Activated CD8-positive, alpha-beta memory T cell treated with anti-CD3 and anti-CD28 coated beads for 36 hours (primary cell): ENCODE measurements at regions not wholly inside any gene's neighbourhood (a gene's known extent, or its start where the extent isn't known, plus 50 kb on each side); places are given as distances from the start of the nearest gene placed in this dataset.

Experiments used
- CTCF ChIA-PET: fragments of 350-600 bp; sonication (Branson Sonifier 250); formaldehyde crosslinking; loops from one replicate; lab custom pipeline; 2021; ENCODE audit warnings: antibody characterized with exemption; lab: Charles Lee
- POLR2A ChIA-PET: fragments of 350-600 bp; sonication (Branson Sonifier 250); formaldehyde crosslinking; loops from one replicate; lab custom pipeline; 2021; ENCODE audit warnings: antibody characterized with exemption; lab: Charles Lee

GRCh38 chr2:204272610-204273287 is 272.5 kb upstream of the PARD3B start:
- CTCF ChIA-PET = no interaction called here

GRCh38 chr2:204274429-204274828 is 270.8 kb upstream of the PARD3B start:
- CTCF ChIA-PET = no interaction called here

More at GRCh38 chr2:204272610-204273287, 272.5 kb upstream of the PARD3B start:
- POLR2A ChIA-PET = no interaction called here

GRCh38 chr2:204274991-204275390 is 270.3 kb upstream of the PARD3B start:
- ChIA-PET CTCF (no interaction called here), POLR2A (no interaction called here)

More at GRCh38 chr2:204274429-204274828, 270.8 kb upstream of the PARD3B start:
- POLR2A ChIA-PET = no interaction called here

DNA sequence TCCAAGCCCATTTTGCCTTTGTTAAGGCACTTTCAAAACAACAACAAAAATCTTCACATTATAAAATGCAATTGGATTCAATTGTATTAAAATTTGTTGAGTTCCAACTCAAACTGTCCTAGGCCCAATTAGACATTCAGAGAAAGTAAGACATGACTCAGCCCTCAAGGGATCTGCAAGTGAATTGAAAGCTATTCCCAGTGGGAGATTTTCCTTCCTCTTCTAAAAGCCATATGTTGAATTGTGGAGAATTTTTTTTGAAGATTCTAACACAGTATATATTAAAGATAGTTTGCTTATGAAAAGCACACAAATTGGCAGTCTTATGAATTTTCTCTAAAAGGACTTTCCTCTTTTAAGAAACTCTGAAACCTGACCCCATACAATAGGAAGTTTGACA is 268.0 kb upstream of the PARD3B start:
- CTCF ChIA-PET = no interaction called here
- POLR2A ChIA-PET = no interaction called here

GRCh38 chr2:204278454-204278853 is 266.8 kb upstream of the PARD3B start:
- ChIA-PET POLR2A (no interaction called here), CTCF (no interaction called here)

DNA sequence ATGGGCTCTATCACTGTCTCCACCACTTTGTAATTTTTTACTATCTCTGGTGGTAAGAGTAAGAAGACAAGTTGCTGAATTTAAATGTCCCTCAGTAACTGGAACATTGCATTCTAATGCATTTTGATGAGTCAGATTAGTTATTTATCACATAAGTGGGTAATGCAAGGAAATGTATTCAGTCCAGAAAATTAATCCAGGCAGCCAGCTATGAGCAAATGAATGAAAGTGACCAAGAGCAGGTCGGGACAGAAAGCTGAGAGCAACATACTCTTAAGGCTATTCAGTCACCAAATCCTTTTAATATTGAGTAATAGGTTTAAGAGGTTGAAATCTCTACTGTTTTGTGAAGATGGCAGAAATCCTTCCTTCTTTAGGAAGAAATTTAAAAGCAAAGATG is 265.5 kb upstream of the PARD3B start:
- CTCF ChIA-PET = no interaction called here

GRCh38 chr2:204280262-204280668 is 265.0 kb upstream of the PARD3B start:
- ChIA-PET CTCF (no interaction called here), POLR2A (no interaction called here)

More for the DNA sequence above, 265.5 kb upstream of the PARD3B start:
- POLR2A ChIA-PET = no interaction called here

DNA sequence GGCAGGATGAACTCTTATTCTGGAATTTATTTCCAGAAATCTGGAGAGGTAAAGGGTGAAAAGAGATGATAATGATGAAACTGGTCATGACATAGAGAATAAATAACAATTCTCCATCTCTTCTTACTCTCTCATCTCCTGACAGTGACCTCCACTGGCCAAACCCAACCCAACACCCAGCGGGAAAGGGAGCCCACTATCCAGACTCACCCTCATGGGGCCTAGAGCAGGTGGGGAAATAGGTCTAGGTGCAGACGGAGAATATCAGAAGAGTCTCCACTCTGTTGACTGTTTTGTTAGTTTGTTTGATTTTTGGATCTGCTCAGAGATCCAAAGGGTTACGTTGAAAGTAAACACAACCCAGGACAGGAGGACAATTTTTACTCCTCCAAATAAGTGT is 263.2 kb upstream of the PARD3B start:
- CTCF ChIA-PET = no interaction called here
- POLR2A ChIA-PET = no interaction called here

- ChIA-PET POLR2A (no interaction called here), CTCF (no interaction called here)
Measured at GRCh38 chr2:204282525-204282924, 262.8 kb upstream of the PARD3B start.

DNA sequence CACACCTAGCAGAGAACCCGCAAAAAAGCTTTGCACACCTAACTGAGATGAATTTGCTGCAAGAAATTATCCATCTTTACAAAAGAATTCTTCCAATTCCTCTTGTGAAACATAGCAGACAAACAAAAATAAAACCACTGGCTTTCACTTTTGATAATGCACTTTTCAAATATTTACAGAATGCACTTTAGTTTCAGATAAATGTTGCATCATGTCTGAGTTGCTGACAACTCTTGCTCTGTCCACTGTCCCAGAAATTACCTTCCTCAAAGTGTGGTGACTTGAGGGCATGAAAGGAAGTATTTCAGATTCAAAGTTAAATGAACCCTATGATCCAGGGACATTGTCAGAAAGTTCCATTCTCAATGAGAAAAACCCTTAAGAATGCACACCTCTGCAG is 256.2 kb upstream of the PARD3B start:
- ChIA-PET POLR2A (no interaction called here), CTCF (no interaction called here)

- ChIA-PET CTCF (no interaction called here), POLR2A (no interaction called here)
Measured at GRCh38 chr2:204292439-204292838, 252.8 kb upstream of the PARD3B start.

DNA sequence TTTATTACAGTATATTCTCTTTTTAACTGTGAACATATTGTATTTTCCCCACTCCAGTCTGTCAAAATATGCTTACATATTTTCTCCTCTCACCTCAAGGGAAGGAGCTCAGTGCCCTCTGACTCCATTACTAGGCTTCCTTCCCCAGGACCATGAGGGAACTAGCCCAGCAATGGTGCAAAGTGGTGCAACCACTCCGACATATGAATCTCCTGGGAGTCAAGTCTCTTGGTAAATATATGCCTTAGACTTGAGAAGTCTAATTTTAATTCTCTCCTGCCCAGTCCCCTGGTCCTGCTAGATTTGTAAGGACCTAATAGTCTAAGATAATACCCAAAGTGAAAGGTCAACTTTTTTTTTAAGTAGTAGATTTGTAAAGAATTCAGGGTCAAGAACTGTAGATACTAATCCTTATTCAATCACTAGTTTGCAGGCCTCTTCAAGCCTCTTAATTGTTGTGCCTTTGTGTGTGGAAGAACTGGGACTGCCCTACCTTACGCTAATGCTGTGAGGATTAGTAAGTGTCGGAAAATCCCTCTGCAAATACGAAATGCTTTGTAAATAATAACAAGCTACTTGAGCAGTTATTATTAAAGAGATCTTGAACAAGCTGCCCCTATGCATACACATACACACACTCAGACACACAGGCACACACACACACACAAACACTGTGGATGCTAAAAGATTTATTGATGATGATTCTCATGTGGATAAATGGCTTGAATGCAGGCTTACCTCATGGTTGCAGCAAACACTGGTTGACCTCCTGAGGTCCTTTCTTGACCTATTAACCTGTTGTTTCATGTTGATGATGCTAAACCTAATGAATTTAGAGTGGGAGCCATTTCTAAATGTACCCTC is 251.2 kb upstream of the PARD3B start:
- ChIA-PET CTCF (no interaction called here), POLR2A (no interaction called here)

DNA sequence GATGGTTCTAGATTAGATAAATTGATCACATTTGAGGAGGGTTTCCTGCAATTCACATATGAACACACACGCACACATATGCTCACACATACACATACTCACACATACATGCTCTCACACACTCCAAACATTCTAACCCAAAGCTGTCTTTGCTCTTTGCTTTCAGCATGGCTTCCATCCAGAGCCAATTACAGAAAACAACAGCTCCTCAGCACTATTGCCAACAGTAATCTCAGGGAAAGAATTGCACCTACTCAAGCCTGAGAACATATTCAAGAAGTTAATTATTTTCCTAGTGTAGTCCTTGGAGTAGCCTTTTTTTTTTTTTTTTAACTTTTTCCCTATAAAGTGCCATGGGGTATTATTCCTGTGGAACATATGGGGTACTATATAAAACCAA is 246.9 kb upstream of the PARD3B start:
- CTCF ChIA-PET = no interaction called here
- POLR2A ChIA-PET = no interaction called here

GRCh38 chr2:204299766-204300165 is 245.5 kb upstream of the PARD3B start:
- ChIA-PET POLR2A (no interaction called here), CTCF (no interaction called here)

- CTCF ChIA-PET = no interaction called here
- POLR2A ChIA-PET = no interaction called here
Measured at GRCh38 chr2:204306667-204307066, 238.6 kb upstream of the PARD3B start.

DNA sequence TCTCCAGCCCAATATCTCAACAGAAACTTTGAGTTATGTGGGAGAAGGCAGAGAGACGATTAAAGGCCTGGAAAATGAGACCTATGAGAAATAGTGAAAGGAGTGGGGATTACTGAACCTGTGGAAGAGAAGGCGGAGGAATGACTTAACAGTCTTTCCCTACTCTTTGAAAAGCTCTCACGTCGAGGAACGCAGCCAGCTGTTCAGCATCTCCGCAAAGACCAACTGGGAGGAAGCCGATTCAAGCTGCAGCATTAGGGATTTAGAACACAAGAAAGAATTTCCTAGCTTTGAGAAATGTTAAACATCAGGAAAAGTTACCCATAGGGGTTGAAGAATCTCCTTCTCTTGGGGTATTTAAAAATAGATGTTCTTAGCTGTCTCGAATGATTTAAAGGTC is 233.2 kb upstream of the PARD3B start:
- CTCF ChIA-PET = no interaction called here
- POLR2A ChIA-PET = no interaction called here

GRCh38 chr2:204313256-204313655 is 232.0 kb upstream of the PARD3B start:
- POLR2A ChIA-PET = no interaction called here
- CTCF ChIA-PET = no interaction called here

DNA sequence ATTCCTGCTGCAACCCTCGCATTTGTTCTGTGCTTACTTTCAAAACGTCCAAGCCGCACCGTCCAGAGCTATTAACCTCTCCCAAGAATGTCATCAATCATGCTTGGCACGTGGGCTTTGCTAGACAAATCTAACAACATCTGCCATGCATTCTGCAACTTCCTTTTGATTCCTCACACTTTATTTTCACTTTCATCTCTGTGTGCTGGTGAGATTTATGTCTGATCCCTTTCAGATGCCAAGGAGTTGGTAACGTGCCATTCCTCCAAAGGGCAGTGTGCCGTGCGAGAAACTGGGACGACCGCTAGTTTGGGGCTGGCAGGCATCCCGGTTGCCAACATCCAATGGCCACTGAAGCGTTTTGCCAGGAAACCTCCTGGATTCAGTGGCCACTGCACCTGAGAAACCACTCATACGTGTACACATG is 230.0 kb upstream of the PARD3B start:
- POLR2A ChIA-PET = no interaction called here
- CTCF ChIA-PET = no interaction called here

DNA sequence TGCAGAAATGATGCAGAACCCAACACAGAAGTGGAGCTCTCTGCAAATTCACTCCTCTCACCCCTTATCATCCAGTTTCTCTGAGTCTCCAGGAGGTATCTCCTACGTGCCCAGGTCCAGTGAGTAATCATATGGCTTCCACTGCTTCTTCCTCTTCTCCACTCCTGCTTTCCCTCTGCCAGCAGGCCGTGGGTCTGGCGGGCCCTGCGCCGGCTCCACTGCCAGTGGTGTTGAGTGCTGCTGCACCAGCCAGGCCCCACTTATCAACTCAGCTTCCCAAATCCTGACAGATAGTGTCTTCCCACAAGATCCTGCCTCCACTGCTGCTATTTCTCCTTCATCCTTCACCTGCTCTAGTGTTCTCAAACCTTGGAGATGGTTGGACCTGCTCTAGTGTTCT is 227.6 kb upstream of the PARD3B start:
- POLR2A ChIA-PET = no interaction called here
- CTCF ChIA-PET = no interaction called here

DNA sequence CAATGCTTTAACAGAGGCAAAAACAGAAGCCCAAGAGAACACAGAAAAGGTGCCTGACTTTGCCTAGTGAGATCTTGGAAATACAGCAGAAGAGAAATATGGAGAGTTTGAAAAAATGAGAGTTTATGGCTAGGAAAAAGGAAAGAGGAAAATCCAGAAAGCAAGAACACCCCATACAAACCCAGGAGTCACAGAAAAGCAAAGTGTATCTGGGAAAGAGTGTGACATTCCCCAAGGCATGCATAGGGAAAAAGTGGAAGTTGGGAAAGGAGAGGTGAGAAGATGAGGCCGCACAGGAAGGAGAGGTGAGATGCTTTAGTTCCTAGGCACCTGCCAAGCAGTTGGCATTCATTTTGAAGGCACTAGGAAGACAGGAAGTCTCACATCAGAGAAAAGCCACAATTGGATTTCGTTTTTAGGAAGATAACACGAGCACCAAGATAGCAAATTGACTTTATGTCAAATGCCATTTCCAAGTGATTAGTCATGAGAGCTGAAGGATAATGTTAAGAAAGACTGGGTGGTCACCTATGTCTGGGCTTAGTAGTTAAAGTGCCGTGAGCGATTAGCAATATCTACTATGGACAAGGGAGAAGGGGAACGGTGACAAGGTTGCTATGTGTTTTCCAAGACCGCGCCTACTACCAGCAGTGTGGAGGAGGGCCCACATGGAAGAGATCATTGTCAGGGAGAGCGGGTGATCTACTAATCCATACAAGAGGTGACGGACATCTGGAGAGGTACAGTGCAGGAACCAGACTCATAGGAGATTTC is 224.1 kb upstream of the PARD3B start:
- CTCF ChIA-PET = no interaction called here

More for the DNA sequence above, 224.1 kb upstream of the PARD3B start:
- POLR2A ChIA-PET = no interaction called here
